NCI-H128 (cell line): ENCODE measurements at regions not wholly inside any gene's neighbourhood (a gene's known extent, or its start where the extent isn't known, plus 50 kb on each side); places are given as distances from the start of the nearest gene placed in this dataset.

ENCODE experiments used
- DNase-seq: peaks from one replicate; lab custom pipeline; 2025; ENCODE audit not compliant: unreplicated experiment; lab: John Stamatoyannopoulos, UW

DNA sequence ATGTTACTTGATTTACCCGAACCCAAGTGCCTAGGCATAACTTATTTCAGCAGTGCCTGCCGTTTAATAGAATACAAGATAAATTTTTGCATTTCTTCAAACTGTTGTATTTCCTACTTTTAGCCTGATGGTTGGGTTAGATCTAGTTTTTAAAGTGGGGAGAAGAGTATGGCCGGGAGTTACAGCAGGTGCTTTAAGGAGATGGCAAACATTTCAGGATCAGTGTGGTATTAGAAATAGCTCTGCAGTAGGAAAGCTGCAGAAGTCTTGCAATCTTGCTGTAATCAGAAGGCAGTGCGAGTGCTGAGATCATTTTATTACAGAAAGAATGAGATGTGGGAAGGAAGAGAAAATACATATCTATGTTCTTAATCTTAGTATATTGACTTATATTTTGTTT is 977.8 kb upstream of the TENM3 start:
- no peak for DNase-seq

DNA sequence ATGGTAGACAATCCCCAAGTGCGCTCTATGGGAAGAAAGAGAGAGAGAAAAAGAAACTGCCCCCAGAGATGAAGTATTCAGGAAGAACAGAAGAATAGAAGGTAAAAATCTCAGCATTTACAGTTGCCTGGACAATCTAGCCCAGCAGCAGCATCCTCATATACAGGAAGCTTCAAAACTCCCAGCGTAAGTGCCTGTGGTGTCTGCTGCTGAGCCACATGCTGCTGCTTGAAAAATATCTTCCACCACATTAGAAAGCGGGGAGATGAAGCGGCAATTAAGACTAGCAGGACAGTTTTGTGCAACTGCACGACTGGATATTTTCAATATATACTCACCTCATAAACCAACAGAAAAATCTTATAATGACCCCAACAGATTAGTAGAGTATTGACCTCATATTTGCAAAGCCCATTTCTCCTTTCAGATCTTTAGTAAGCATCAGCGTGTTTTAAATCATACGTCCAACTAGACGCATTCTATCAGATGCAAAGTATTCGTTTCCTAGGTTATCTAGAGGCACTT is 972.0 kb upstream of the TENM3 start:
- no peak for DNase-seq

DNA sequence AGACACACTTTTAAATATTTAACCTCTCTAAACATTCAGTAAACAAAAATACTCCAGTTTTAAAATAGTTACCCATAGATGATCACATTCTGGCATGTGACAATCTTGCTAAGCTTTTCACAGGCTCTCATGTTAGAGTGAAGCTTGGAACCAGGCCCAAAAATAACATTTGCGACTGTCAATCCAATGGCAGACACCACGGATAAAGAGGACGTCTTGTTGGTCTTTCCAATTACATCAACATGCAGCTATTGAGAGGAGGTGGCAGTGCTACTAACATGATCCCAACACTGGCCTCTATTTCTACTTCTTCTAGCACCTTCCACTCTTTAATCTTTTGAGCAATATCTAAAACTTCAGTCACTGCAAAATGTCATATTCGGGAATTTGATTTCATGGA is 970.8 kb upstream of the TENM3 start:
- DNase-seq: no peak

DNA sequence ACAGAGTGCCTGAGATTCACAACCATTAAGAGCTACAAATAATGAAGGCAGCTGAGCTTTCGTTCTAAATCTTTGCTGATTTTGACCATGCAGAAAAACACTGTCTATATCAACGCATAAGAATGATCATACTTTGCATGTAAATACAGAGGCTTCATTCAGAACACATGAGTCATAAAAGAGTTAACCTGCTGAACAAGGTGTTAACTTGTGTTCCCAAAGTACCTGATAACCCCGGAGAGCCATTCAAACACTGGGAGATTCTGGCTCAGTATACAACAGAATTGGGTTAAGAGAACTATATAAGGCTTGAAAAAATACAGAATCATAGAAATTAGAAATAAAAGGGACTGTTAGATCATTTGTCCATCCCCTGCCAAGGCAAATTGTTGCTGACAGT is 964.3 kb upstream of the TENM3 start:
- no peak for DNase-seq

DNA sequence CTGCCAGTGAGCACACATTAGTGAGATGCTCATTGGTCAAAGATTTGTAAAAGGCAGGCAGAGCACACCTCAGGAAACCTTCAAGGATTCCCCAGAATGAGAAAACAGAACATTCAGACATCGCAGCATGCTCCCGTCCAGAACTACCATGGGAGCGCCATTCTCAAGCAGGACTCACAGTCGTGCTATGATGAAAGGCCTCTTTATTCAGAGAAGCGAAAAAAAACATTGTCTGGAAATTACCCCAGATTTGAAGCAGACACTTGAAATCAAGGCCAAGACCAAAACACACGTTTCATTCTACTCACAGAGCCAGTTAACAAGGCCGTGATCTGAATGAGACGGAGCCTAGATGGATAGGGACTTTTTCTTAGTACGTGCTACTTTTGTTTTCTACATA is 961.8 kb upstream of the TENM3 start:
- DNase-seq: no peak

DNA sequence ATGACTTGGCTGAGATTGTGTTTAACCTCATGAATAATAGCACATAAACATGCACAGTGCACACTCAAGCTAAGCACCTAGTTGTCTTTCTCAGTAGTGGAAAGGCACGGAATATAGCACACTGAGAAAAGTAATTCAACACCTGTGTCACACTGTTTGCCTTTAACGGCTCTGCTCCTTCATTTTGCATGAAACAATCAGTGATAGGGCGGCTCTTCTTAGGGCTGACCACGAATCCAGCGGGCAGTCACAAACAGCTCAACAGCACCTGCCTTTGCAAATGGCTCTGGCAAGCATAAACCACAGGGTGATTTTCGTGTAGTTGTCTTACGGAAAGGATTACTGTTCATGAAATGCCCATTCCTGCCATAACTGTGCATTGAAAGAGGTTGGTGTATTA is 954.0 kb upstream of the TENM3 start:
- peak; percentile 42 for DNase-seq

DNA sequence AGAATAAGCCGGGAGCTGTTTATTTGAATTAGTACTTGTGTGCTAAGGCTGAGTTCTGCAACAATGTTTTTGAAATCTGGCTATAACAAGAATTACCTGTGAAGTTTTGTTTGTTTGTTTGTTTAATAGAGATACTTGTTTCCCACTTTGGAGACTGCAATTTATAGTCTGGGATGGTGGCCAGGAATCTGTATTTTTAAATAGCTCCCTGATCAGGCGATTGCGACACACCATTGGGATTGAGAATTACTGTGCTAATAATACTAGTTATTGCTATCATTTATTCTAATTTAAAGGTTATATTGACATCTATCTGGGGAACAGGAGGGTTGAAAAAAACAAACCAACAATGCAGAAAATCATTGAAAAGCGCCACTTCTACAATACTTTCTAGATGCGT is 951.6 kb upstream of the TENM3 start:
- no peak for DNase-seq

DNA sequence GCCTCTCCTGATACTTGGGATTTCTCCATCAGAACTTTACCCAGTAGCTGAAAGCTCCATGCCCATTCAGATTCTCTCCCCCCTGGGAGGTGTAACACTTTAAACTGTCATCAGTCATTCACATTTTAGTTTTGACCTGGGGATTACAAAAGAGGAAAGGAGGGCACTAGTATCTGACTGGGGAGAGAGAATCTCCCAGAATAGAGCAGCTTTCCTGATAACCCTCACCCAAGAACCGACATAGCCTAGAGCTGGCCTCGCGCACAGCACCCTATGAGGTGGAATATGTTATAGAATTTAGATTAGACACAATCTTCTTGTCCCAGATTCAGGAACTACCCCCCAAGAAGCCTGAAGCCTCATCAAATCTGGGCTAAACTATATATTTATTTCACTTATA is 950.2 kb upstream of the TENM3 start:
- no peak for DNase-seq

DNA sequence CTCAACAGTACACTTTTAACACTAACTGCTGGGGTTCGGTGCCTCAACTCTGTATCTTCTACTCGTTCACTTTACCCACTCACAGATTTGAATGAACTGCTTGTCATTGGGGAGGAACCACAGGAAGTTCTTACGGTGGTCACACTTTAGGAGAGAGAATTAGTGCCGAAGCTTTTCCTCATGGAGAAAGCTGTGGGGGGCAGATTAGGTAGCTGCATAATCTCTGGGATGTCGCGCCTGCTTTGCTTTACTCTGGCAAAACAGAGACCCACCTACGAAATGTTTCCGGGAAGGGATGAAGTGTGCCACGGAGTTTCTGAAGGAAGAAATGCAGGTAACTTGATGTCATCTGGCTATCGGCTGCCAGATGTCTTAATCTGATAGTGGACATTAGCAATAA is 949.7 kb upstream of the TENM3 start:
- DNase-seq: no peak

DNA sequence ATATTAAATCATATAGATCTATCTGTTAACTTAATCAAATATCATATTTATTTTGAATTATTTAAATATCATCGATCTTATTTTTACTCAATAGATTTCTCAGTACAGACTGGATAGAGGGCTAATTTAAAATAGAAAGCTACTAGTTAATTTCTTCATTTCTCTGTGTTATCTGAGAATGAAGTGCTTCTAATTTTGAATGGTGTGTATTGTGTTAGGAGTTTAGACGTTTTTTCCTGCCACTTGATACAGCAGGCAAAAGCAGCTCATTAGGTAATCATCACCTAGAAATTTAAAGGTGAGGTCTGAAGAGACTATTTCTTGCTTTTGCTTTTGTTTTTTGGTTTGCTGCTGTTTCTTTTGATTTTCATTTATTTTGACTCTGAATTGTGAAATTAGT is 948.8 kb upstream of the TENM3 start:
- no peak for DNase-seq

DNA sequence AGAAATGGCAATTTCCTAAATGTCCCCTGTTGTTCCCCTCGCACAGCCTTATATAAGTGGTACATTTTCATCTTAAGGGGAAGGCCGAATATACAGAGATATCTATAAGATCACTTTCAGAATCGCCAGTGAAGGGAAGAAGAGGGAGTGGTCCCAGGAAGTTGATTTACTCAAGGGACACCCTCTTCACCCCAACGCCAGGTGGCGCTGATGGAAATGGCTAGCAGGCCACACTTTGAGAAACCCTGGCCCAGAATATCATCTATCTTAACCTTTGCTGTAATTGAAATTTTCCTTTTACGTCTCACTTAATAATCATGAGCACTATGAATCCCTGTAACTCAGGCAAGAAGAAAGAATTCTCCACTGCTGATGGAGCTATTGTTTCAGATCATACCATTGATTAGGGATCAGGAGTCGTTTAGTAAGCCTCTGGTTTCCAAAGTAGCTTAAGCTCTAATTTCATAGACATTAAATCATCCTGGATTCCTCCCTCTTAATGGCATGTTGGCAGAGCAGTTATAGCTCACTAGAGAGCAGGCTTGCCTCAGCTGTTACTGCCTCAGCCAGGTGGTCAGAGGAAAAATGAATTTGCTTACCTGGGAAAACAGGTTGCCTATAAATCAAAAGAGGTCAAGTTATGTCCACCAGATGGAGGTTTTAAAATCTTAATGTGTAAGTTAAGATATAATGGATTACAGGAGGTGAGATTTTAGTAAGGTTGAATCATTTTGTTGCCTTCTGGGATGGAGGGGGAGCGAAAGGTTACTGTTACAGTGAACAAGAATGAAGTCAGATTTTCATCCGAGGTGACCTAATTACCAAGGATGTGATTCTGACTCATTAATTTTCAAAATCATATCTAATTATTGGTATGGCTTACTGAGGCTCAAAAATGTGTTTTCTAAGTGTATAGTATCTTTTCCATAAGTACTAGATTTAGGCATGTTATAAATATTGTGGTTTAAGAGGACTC is 941.2 kb upstream of the TENM3 start:
- DNase-seq: no peak

DNA sequence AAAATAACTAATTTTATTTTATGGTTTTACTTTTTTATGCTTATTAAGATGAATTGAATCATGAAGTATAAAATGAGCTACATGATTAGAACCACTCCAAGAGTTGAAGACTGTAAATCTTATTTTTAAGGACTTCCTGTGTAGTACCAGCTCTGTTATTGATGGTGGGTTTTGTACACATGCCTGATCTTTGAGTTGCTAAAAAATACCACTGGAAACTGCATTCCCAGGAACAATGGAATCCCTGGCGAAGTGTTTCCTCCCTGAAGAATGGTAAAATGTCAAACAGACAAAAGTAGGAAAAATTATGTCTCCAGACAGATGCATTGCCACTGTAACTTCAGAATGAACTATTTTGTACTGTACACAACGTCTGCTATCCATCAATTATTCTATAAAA is 935.4 kb upstream of the TENM3 start:
- no peak for DNase-seq

DNA sequence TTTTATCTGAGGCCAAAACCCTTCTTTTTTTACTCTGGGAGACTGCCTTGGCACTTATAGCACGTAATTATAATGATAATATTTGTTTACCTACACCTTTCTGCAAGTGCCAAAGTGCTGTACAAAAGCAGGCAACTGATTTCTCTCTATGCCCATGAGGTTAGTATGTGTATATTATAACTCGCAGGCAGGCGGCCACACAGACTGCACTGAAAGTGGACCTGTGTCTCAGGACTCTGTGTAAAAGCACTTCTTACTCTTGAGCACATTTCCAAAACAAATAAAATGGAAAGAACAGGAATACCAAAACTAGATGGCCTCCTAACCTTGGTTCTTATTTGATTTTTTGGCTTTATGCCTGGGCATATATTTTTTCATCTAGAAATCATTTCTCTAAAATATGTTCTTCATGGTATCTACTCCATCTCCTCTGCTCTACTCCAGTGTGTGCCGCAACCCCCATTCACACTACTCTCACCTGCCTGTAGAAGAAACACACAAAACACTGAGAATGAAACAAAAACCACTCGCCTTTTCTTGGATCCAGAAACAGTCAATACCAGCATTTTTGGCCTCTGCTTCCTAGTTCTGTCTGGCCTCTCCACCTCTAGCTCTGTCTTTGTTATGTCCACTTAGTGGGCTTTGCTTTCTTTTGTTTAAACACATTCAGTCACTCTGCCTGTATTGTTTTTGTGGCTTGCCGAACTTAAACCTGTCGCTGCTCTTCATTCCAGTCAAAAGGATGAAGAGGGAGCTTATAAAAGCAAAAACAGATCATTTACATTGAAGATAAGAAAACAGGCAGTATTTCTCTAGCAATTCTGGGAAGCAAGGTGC is 934.5 kb upstream of the TENM3 start:
- DNase-seq: no peak

DNA sequence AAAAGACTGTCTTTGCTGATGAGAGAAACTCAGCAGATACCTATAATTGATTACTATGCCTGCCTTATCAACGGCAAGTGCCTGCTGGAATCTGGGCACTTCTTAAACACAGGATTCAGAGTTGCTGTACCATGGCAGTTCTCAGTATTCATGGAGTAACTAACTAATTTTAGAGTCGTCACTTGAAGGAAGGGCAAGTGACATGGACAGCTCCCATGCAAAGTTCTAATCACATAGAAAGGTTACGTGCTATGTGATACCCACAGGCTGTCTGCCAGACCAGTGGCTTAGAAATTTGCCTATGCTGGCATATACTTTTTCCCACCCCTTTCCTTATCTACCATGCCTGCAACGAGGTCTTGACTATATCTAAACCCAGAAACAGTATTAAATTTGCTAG is 931.1 kb upstream of the TENM3 start:
- DNase-seq: no peak

DNA sequence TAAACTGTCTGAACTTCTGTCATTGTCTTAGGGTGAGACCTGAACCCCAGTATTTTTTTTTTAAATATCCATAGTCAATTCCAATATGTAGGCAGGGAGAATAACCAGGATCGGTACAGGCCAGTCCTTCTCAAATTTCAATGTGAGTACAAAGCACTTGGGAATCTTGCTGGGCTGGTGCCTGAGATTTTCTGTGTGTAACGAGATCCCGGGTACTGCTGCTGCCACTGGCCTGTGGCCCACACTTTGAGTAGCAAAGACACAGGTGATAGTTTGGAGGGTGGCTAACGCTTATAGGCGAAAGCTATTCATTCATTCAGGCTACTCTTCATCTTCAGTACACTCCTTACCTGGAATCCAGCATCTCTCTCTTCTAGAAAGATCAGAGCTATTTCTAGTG is 923.6 kb upstream of the TENM3 start:
- DNase-seq: peak; percentile 5

DNA sequence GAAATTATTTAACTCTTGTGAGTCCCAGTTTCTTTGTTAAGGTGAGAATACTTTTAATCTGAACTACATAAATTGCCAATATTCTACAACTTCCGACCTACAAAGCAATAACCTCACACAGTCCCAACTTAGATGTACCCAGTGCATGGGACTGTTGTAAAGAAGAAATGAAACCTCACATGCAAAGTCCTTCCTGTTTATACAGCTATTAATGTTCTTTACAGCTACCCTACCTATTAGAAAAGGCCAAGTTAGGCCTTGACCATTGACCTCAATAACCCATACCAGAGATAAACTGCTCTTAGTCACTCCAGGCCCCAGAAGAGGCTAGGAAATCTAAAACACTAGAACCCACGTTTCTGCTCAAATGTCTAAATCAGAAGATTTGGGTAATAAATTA is 920.1 kb upstream of the TENM3 start:
- no peak for DNase-seq

DNA sequence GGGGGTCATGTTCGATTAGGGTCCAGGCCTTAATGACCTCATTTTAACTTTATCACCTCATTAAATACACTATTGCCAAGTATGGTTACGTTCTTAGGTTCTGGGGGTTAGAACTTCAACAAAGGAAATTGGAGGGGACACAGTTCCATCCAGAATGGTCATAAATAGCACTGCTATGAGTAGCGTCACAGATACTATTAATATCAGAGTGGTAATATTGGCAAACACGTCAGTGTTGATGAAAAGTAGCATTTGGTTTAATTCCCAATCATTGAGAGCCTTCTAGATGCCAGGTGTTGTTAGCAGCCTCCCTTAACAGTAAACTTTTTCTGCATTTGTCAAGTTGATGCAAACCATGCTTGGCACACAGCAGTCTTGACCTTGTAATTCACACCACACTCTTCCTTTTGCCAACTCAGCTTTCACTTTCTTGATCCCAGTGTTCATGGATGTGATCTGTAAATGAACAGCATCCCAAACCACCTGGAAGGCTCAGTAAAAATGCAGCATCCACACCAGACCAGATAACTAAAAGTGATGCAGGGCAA is 912.5 kb upstream of the TENM3 start:
- no peak for DNase-seq

DNA sequence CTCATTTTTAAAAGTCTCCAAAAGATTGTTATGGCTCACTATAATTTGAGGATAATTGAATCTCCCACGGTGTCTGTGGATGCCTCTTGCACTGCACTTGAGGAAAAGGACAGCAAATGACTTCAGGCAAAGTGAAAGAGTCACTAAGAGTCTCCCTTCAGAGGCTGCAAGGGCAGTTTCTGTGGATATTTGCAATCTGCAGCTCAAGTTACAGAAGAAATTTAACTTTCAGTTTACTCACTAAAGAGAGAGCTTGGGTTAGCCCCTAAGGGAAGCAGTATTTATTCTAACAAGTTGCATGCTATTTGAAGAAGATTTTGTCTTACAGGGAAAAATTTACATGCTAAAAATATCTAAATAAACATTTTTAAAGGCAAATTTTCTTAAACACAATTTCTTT is 912.0 kb upstream of the TENM3 start:
- DNase-seq: no peak

DNA sequence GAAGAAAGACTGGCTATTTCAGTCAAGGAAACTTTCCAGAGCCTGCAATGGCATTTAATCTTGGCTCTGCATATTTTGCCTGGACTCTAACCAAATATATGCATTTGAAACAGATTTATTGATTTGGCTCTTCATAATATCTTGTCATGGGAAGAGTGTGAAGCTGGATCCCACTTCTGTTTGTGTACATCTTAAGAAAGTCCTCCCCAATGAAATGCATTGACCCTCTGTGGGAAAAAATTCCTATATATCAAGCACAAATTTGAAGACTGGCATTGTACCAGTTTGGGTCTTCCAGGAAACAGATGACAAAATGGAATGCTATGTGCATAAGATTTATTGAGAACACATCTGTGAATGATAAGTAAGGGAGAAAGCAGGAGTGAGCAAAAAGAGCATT is 897.3 kb upstream of the TENM3 start:
- DNase-seq: no peak

DNA sequence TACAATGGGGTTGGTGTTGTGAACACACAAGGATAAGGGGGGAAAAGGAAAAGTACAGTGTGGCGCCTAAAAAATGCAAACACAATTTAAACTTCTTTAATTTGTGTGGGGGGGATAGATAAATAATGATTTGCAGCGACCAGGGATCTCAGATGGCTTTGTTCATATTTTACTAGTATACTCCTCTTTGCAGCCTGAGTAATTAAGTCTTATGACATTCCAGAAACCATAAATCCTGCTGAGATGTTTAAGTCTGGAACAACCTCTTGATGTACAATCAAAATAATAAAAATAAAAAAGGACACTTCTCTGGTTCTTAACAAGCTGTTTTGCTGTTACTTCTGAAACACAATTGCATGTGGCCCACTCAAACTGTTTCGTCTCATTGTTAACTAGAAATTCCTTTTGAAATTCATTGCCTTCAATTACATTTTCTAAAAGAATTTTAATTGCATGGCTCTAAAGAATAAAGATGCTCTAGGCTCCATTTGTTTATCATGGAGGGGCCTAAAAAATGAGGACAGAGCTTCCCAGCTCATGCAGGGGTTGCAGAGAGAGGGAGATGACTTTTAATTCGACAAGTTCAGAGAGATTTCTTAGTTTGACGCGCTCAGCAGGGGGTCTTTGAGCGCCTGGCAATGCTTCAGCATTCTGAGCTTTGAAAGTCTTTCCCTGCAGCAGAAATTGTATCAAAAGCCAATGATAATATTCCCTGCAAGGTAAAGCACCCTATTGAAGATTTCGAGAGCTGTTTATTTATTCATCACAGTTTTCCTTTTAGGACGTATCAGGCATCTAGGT is 892.4 kb upstream of the TENM3 start:
- DNase-seq: no peak

DNA sequence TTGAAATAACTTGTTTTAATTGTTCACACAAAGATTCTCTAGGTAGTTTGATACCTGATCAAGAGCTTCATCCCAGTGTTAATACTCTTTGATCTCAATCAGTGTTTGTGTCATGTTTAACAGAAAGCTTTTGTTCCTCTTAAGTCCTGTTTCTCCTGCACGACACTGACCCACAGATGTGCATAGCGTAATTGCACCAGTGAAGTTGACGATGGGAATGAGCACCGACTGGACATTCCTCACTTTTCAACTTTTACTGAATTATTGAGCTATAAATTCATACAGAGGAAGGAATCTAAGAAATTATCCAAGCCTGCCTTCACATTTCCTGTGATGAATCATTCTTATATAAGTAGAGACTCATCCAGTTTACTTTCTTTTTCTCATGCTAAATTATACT is 878.7 kb upstream of the TENM3 start:
- DNase-seq: no peak
